ENCODE measurements at regions not wholly inside any gene's neighbourhood (a gene's known extent, or its start where the extent isn't known, plus 50 kb on each side); places are given as distances from the start of the nearest gene placed in this dataset.
"Not testable (repeated sequence)": the region's sequence is repeated elsewhere in the genome, so short reads cannot be mapped to it uniquely, and the experiment has no call there.

GRCh38 chr13:87590518-87590917 is 80.7 kb upstream of the SLITRK5 start:
- no peak for DNase-seq

- DNase-seq = not testable (repeated sequence)
These were observed 66.7 kb upstream of the SLITRK5 start for GRCh38 chr13:87604437-87604836.

GRCh38 chr13:87607266-87607665 is 63.9 kb upstream of the SLITRK5 start:
- no peak for DNase-seq

GRCh38 chr13:87614276-87614675 is 56.9 kb upstream of the SLITRK5 start:
- DNase-seq = no peak
